GM06990 (cell line): ENCODE measurements at regions not wholly inside any gene's neighbourhood (a gene's known extent, or its start where the extent isn't known, plus 50 kb on each side); places are given as distances from the start of the nearest gene placed in this dataset.

Source experiments
- DNase-seq: peaks from one replicate; pipeline ENCODE4 v3.0.0-alpha.2; 2011; ENCODE audit not compliant: insufficient read length; ENCODE audit errors: extremely low read depth
- H3K27me3 ChIP-seq: replicated peaks from 2 replicates; pipeline ENCODE4 v1.6.0; 2011; ENCODE audit warnings: low read length; ENCODE audit not compliant: control insufficient read depth, insufficient read depth
- H3K36me3 ChIP-seq: 2 replicates; pipeline ENCODE4 v1.5.1; 2011; ENCODE audit warnings: low read length; ENCODE audit not compliant: control insufficient read depth, insufficient read depth
- H3K4me3 ChIP-seq: replicated peaks from 2 replicates; pipeline ENCODE4 v1.5.1; 2011; ENCODE audit warnings: low read depth, mild to moderate bottlenecking, control low read depth, low read length
- TF ChIP-seq, protein P1 (sequence below): IDR thresholded peaks from 2 replicates; pipeline ENCODE4 v1.5.1; 2011; ENCODE audit warnings: low read length, control low read depth, mild to moderate bottlenecking, inconsistent platforms; ENCODE audit not compliant: insufficient read depth, poor library complexity, severe bottlenecking

DNA sequence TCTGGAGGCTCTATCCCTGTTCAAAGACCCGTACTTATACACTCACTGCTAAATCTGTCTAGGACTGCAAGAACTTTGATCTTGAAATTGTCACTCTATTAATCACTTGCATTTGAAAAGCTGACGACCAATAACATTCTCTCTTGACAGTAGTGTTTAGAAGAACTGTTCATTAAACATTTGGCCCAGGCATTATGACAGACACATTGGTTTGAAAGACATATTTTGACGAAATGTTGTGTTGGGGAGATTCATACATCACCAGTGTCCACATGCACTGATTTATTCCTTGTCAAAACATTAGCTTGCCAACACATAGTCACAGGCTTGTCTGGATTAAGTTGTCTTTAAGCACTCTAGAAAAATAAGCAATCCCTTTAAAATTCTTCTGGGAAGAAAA, 951.3 kb downstream of the ADGRL2 start:
- DNase-seq: no peak
- no peak overlapping the region for H3K4me3 ChIP-seq
- TF ChIP-seq, protein P1, sequence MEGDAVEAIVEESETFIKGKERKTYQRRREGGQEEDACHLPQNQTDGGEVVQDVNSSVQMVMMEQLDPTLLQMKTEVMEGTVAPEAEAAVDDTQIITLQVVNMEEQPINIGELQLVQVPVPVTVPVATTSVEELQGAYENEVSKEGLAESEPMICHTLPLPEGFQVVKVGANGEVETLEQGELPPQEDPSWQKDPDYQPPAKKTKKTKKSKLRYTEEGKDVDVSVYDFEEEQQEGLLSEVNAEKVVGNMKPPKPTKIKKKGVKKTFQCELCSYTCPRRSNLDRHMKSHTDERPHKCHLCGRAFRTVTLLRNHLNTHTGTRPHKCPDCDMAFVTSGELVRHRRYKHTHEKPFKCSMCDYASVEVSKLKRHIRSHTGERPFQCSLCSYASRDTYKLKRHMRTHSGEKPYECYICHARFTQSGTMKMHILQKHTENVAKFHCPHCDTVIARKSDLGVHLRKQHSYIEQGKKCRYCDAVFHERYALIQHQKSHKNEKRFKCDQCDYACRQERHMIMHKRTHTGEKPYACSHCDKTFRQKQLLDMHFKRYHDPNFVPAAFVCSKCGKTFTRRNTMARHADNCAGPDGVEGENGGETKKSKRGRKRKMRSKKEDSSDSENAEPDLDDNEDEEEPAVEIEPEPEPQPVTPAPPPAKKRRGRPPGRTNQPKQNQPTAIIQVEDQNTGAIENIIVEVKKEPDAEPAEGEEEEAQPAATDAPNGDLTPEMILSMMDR: no peak
- no peaks in the 10 kb centered on the region for H3K36me3 ChIP-seq
- no peaks in the 10 kb centered on the region for H3K27me3 ChIP-seq

DNA sequence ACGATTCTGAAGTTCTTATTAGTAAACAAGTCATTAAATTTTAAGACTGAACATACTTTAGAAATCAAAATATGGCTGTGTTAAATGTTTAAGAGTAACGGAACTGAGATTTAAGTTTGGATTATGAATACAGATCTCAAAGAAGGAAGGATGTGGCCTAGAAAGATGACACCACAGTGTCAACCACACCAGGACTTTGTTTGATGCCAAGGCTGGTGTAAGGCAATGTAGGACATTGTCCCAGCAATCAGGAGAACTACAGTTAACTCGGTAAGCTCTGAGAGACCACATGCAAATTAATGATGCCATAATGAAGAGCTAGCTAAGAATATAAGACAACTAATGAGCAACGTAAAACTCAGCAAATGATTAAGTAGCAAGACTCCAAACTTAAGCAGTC, 932.9 kb downstream of the ADGRL2 start:
- no peaks in the 10 kb centered on the region for H3K27me3 ChIP-seq
- DNase-seq: no peak
- no peak overlapping the region for H3K4me3 ChIP-seq
- TF ChIP-seq, protein P1: no peak
- H3K36me3 ChIP-seq: no peaks in the 10 kb centered on the region

DNA sequence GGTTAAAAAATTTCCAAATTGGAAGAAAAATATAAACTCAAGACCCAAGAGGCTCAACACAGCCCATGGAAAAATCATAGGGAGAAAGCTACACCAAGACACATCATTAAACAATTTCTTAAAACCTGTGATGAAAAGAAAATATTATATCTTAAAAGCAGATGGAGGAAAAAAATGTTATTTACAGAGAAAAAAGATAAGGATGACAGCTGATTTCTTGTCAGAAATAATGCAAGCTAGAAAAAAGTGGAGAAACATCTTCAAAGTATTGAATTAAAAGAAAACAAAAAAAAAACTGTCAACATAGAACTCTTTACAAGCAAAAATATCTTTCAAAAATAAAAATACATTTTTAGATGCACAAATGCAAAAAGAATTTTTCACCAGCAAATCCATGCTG, 930.5 kb downstream of the ADGRL2 start:
- no peak overlapping the region for H3K4me3 ChIP-seq
- TF ChIP-seq, protein P1: no peak
- H3K27me3 ChIP-seq: no peaks in the 10 kb centered on the region
- H3K36me3 ChIP-seq: no peaks in the 10 kb centered on the region
- no peak for DNase-seq

DNA sequence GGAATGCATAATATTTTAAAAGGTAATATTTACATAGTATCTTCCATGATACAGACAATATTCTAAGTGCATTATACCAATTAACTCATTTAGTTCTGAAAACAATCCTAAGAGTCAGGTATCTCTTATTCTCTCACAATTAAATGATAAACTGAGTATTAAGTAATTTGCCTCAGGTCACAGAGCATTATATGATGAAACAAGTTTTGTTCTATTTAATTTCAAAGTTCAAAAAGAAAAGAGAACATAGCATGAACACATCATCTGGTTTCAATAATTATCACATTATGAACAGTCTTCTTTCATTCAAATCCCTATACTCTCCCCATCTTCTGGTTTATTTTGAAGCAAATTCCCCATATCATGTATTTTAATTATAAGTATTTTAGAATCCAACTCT, 927.5 kb downstream of the ADGRL2 start:
- DNase-seq: no peak
- Histone ChIP-seq H3K36me3 (no peaks in the 10 kb centered on the region), H3K4me3 (no peak overlapping the region), H3K27me3 (no peaks in the 10 kb centered on the region)
- TF ChIP-seq, protein P1: no peak

DNA sequence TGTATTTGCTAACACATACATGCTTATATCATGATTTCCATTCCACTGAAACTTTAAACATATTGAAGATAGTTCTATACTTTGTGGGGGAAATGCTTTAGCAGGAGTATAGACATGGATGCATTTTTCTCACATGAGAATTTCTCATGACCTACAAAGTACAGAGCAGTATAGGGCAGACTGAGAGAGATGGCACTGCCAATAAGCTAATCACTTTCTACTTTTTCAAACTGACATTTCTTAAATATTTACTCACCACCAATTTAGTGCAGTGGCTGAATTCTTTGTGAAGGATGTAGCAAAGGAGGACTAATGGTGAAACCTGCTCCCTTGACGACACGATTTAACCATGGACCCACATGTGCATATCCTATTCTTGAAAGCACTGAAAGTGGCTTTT, 923.5 kb downstream of the ADGRL2 start:
- H3K27me3 ChIP-seq: no peaks in the 10 kb centered on the region
- TF ChIP-seq, protein P1: no peak
- H3K36me3 ChIP-seq: no peaks in the 10 kb centered on the region
- DNase-seq: no peak
- no peak overlapping the region for H3K4me3 ChIP-seq

DNA sequence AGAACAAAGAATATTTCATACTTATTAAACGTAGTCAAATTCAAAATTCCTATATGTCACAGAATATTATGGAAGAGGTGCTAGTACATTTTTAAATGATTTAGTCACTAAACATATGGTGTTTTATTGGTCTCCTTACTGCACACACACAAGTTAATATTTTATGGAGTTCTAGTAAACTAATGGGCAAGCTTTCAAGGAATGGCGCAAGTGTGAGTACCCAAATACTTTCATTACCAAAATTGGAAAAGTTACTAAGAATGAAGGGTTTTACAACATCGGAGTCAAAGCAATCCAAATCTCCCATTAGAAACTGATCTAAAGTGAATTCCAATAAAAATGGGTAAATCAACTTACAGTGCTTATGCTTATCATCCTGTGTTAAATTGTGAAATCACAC, 921.9 kb downstream of the ADGRL2 start:
- TF ChIP-seq, protein P1: no peak
- no peaks in the 10 kb centered on the region for H3K27me3 ChIP-seq
- DNase-seq: no peak
- H3K36me3 ChIP-seq: no peaks in the 10 kb centered on the region
- no peak overlapping the region for H3K4me3 ChIP-seq
